Transverse colon (tissue), 3 donors: ENCODE measurements at regions not wholly inside any gene's neighbourhood (a gene's known extent, or its start where the extent isn't known, plus 50 kb on each side); places are given as distances from the start of the nearest gene placed in this dataset.

Source experiments
- CTCF ChIP-seq, 5 experiments: fragments of 200-600 bp in 3 of 5; fragments of 450-650 bp in 2 of 5; sonication (generic) in 3 of 5; IDR thresholded peaks; 1 replicate in 2 of 5; 2 replicates in 3 of 5; pipeline ENCODE4 v1.5.1; 2016 to 2017; ENCODE audit warnings: antibody characterized with exemption in 5 of 5, inconsistent platforms in 3 of 5, mild to moderate bottlenecking in 2 of 5, moderate library complexity in 1 of 5
- POLR2A ChIP-seq: fragments of 450-650 bp; IDR thresholded peaks from one replicate; pipeline ENCODE4 v1.6.1; 2016; ENCODE audit warnings: antibody characterized with exemption, mild to moderate bottlenecking, moderate library complexity

- TF ChIP-seq POLR2A (no peak), CTCF (IDR thresholded peaks at IDR 0.05) (no peak)
These were observed 238.8 kb downstream of the PAX1 start for GRCh38 chr20:21944227-21944626.
